Neuronal stem cell (in vitro differentiated cells): ENCODE measurements at regions not wholly inside any gene's neighbourhood (a gene's known extent, or its start where the extent isn't known, plus 50 kb on each side); places are given as distances from the start of the nearest gene placed in this dataset.

Experiments used
- DNase-seq: peaks from one replicate; pipeline ENCODE4 v3.0.0-alpha.2; 2013; ENCODE audit warnings: low spot score
- H2AFZ ChIP-seq: one replicate; pipeline ENCODE4 v1.6.1; 2013; ENCODE audit warnings: mild to moderate bottlenecking, low read length, inconsistent platforms
- H2AK5ac ChIP-seq: 2 replicates; pipeline ENCODE4 v1.6.1; 2013; ENCODE audit warnings: low read depth, mild to moderate bottlenecking, inconsistent platforms, low read length, moderate library complexity, mixed read lengths
- H2BK120ac ChIP-seq: 2 replicates; pipeline ENCODE4 v1.6.1; 2013; ENCODE audit warnings: low read depth, mild to moderate bottlenecking, inconsistent platforms, low read length, moderate library complexity, mixed read lengths
- H2BK12ac ChIP-seq: one replicate; pipeline ENCODE4 v1.6.1; 2013; ENCODE audit warnings: low read length, inconsistent platforms
- H2BK15ac ChIP-seq: 2 replicates; pipeline ENCODE4 v1.6.1; 2013; ENCODE audit warnings: mild to moderate bottlenecking, low read length, inconsistent platforms, mixed read lengths
- H2BK5ac ChIP-seq: one replicate; pipeline ENCODE4 v1.6.1; 2013; ENCODE audit warnings: inconsistent platforms, mild to moderate bottlenecking, low read length, moderate library complexity
- H3K14ac ChIP-seq: one replicate; pipeline ENCODE4 v1.6.1; 2013; ENCODE audit warnings: low read length, inconsistent platforms
- H3K18ac ChIP-seq: 2 replicates; pipeline ENCODE4 v1.6.1; 2013; ENCODE audit warnings: low read length, inconsistent platforms
- H3K23ac ChIP-seq: 2 replicates; pipeline ENCODE4 v1.6.1; 2013; ENCODE audit warnings: low read depth, mild to moderate bottlenecking, mixed read lengths, low read length, inconsistent platforms; ENCODE audit not compliant: poor library complexity
- H3K27ac ChIP-seq: replicated peaks from 3 replicates; pipeline ENCODE4 v1.5.1; 2013; ENCODE audit warnings: low read length, inconsistent platforms
- H3K27me3 ChIP-seq, 3 experiments: 2 replicates each; pipeline ENCODE4 v1.6.1; 2013; ENCODE audit warnings: low read length in 3 of 3, mild to moderate bottlenecking in 2 of 3, inconsistent platforms in 1 of 3, low read depth in 1 of 3, mixed read lengths in 1 of 3, moderate library complexity in 1 of 3; ENCODE audit not compliant: control insufficient read depth in 3 of 3, insufficient read depth in 3 of 3
- H3K36me3 ChIP-seq, 2 donors: replicated peaks in 1 of 2; 2 replicates each; pipeline ENCODE4 v1.6.1; 2013; ENCODE audit warnings: low read length in 2 of 2; ENCODE audit not compliant: control insufficient read depth in 2 of 2, insufficient read depth in 2 of 2
- H3K4ac ChIP-seq: 2 replicates; pipeline ENCODE4 v1.6.1; 2013; ENCODE audit warnings: inconsistent platforms, mild to moderate bottlenecking, low read length, moderate library complexity
- H3K4me1 ChIP-seq, 2 donors: 1 replicate in 1 of 2; 2 replicates in 1 of 2; pipeline ENCODE4 v1.6.1; 2013; ENCODE audit warnings: low read length in 2 of 2, low read depth in 1 of 2; ENCODE audit not compliant: control insufficient read depth in 2 of 2, insufficient read depth in 1 of 2
- H3K4me2 ChIP-seq: one replicate; pipeline ENCODE4 v1.6.1; 2013; ENCODE audit warnings: mild to moderate bottlenecking, low read length, inconsistent platforms; ENCODE audit not compliant: insufficient read depth, poor library complexity, severe bottlenecking
- H3K4me3 ChIP-seq, 2 donors: 2 replicates each; pipeline ENCODE4 v1.5.1; 2013; ENCODE audit warnings: low read length in 2 of 2, mild to moderate bottlenecking in 2 of 2, inconsistent platforms in 1 of 2, moderate library complexity in 1 of 2
- H3K79me1 ChIP-seq: one replicate; pipeline ENCODE4 v1.6.1; 2013; ENCODE audit warnings: low read depth, mild to moderate bottlenecking, inconsistent platforms, low read length, moderate library complexity
- H3K9ac ChIP-seq: one replicate; pipeline ENCODE4 v1.6.1; 2013; ENCODE audit warnings: mild to moderate bottlenecking, low read depth, low read length, inconsistent platforms; ENCODE audit not compliant: poor library complexity
- H3K9me3 ChIP-seq, 2 donors: replicated peaks in 1 of 2; 2 replicates each; pipeline versions ENCODE3 to v1.6.1; 2013; ENCODE audit warnings: low read length in 2 of 2, mild to moderate bottlenecking in 2 of 2, inconsistent platforms in 1 of 2, low read depth in 1 of 2, mixed read lengths in 1 of 2, moderate library complexity in 1 of 2; ENCODE audit not compliant: control insufficient read depth in 2 of 2, insufficient read depth in 1 of 2
- H4K8ac ChIP-seq: one replicate; pipeline ENCODE4 v1.6.1; 2013; ENCODE audit warnings: low read depth, mild to moderate bottlenecking, inconsistent platforms, low read length, moderate library complexity
- H4K91ac ChIP-seq: one replicate; pipeline ENCODE4 v1.6.1; 2013; ENCODE audit warnings: low read length, low read depth, mild to moderate bottlenecking, inconsistent platforms; ENCODE audit not compliant: poor library complexity
- WGBS, 2 donors: extraction: QIAGEN DNeasy Blood & Tissue Kit; methylation state at CpG; one replicate each; pipeline ENCODE4 v1.1.7; 2013; ENCODE audit warnings: missing lambda C conversion rate in 2 of 2, mixed read lengths in 1 of 2; ENCODE audit not compliant: insufficient read length in 2 of 2, insufficient replicate concordance in 1 of 2; ENCODE audit errors: extremely low coverage in 2 of 2; 5-methylcytosine and 5-hydroxymethylcytosine counted together

GRCh38 chr1:19559641-19560040 lies 74.3 kb upstream of the CAPZB start:
- Histone ChIP-seq H2BK15ac (no peak overlapping the region), H3K36me3 (no peaks in the 10 kb centered on the region), H3K27me3 (peaks cover 0 to 20% (median 0%) of the 10 kb centered on the region in 3 experiments), H3K18ac (no peak overlapping the region), H3K4me3 (no peak overlapping the region), H2AFZ (no peak overlapping the region), H3K27ac (no peak overlapping the region), H3K9me3 (no peaks in the 10 kb centered on the region), H3K4ac (no peak overlapping the region), H3K79me1 (no peaks in the 10 kb centered on the region), H4K8ac (no peak overlapping the region), H3K4me1 (no peaks in the 10 kb centered on the region), H2BK5ac (no peak overlapping the region), H2AK5ac (no peak overlapping the region), H3K4me2 (no peak overlapping the region), H3K9ac (no peak overlapping the region), H2BK12ac (no peak overlapping the region), H2BK120ac (no peak overlapping the region), H3K23ac (no peak overlapping the region), H3K14ac (no peak overlapping the region), H4K91ac (no peak overlapping the region)
- DNase-seq: no peak
- no CpG with 5 or more reads among the region's 2 CpGs for WGBS, 2 donors

GRCh38 chr1:19557609-19558051 lies 72.3 kb upstream of the CAPZB start:
- H3K36me3 ChIP-seq: no peaks in the 10 kb centered on the region
- H2BK12ac ChIP-seq: no peak overlapping the region
- H3K23ac ChIP-seq: no peak overlapping the region
- H3K9me3 ChIP-seq: peaks cover 0 to under 1% of the 10 kb centered on the region in 2 donors
- H3K4me2 ChIP-seq: no peak overlapping the region
- no peak overlapping the region for H3K4ac ChIP-seq
- no peaks in the 10 kb centered on the region for H3K79me1 ChIP-seq
- H4K91ac ChIP-seq: no peak overlapping the region
- H3K4me1 ChIP-seq: no peaks in the 10 kb centered on the region
- no peak overlapping the region for H3K14ac ChIP-seq
- no peak overlapping the region for H3K4me3 ChIP-seq
- H2BK5ac ChIP-seq: no peak overlapping the region
- H3K27me3 ChIP-seq: peaks cover 0 to 13% (median 0%) of the 10 kb centered on the region in 3 experiments
- no CpG with 5 or more reads among the region's 1 CpG for WGBS, 2 donors
- no peak overlapping the region for H2AFZ ChIP-seq
- no peak overlapping the region for H3K27ac ChIP-seq
- no peak overlapping the region for H2AK5ac ChIP-seq
- no peak for DNase-seq
- H3K9ac ChIP-seq: no peak overlapping the region
- H4K8ac ChIP-seq: no peak overlapping the region
- H2BK15ac ChIP-seq: no peak overlapping the region
- H3K18ac ChIP-seq: no peak overlapping the region
- H2BK120ac ChIP-seq: no peak overlapping the region

- Histone ChIP-seq H3K27ac (no peak overlapping the region), H3K36me3 (no peaks in the 10 kb centered on the region), H3K4ac (no peak overlapping the region), H3K4me3 (no peak overlapping the region), H2AFZ (no peak overlapping the region), H3K27me3 (peaks cover 0 to 12% (median 0%) of the 10 kb centered on the region in 3 experiments), H3K4me1 (no peaks in the 10 kb centered on the region), H3K79me1 (no peaks in the 10 kb centered on the region), H2BK5ac (no peak overlapping the region), H3K23ac (no peak overlapping the region), H4K91ac (no peak overlapping the region), H3K9me3 (peaks cover 6 to 10% of the 10 kb centered on the region in 2 donors), H2BK12ac (no peak overlapping the region), H3K18ac (no peak overlapping the region), H3K14ac (no peak overlapping the region), H4K8ac (no peak overlapping the region), H2BK120ac (no peak overlapping the region), H2AK5ac (no peak overlapping the region), H3K4me2 (no peak overlapping the region), H2BK15ac (no peak overlapping the region), H3K9ac (no peak overlapping the region)
- no peak for DNase-seq
Observed at GRCh38 chr1:19554090-19554489, 68.8 kb upstream of the CAPZB start.

- Histone ChIP-seq H2AFZ (no peak overlapping the region), H2BK120ac (no peak overlapping the region), H3K14ac (no peak overlapping the region), H3K9me3 (peaks cover 6 to 11% of the 10 kb centered on the region in 2 donors), H3K4me2 (no peak overlapping the region), H3K4me1 (no peaks in the 10 kb centered on the region), H3K23ac (no peak overlapping the region), H3K36me3 (no peaks in the 10 kb centered on the region), H2BK12ac (no peak overlapping the region), H3K9ac (no peak overlapping the region), H2AK5ac (no peak overlapping the region), H2BK15ac (no peak overlapping the region), H3K4me3 (peak overlapping the region in 1 of 2 donors; percentile 42), H3K27me3 (peaks cover 0 to 2% (median 0%) of the 10 kb centered on the region in 3 experiments), H2BK5ac (no peak overlapping the region), H3K27ac (no peak overlapping the region), H3K4ac (no peak overlapping the region), H4K8ac (no peak overlapping the region), H4K91ac (no peak overlapping the region), H3K79me1 (no peaks in the 10 kb centered on the region), H3K18ac (no peak overlapping the region)
- no CpG with 5 or more reads among the region's 7 CpGs for WGBS, 2 donors
- no peak for DNase-seq
Observed at GRCh38 chr1:19552291-19553010, 67.1 kb upstream of the CAPZB start.
